H1 (cell line): ENCODE measurements at regions not wholly inside any gene's neighbourhood (a gene's known extent, or its start where the extent isn't known, plus 50 kb on each side); places are given as distances from the start of the nearest gene placed in this dataset.

ENCODE experiments used
- CTCF ChIA-PET: fragments of 300-600 bp; sonication (Branson Sonifier 250); formaldehyde crosslinking; loops from one replicate; lab custom pipeline; 2021; ENCODE audit not compliant: partially characterized antibody; lab: Charles Lee
- POLR2A ChIA-PET: fragments of 300-600 bp; sonication (Branson Sonifier 250); formaldehyde crosslinking; loops from one replicate; lab custom pipeline; 2021; ENCODE audit warnings: inconsistent platforms; ENCODE audit not compliant: partially characterized antibody; lab: Charles Lee
- DNase-seq, 2 experiments: peaks; one replicate each; pipeline versions ENCODE4 v3.0.0 to v3.0.0-alpha.2; 2010 to 2022; ENCODE audit warnings: low spot score in 2 of 2, low read depth in 1 of 2, mixed read lengths in 1 of 2
- FAIRE-seq: peaks from 2 replicates; lab custom pipeline; 2011; peaks lifted over from hg19 to GRCh38; lab: Jason Lieb, UNC
- H2AFZ ChIP-seq: 2 replicates; pipeline ENCODE4 v1.8.1; 2012; ENCODE audit warnings: low read length, inconsistent platforms
- H2AK5ac ChIP-seq: 2 replicates; pipeline ENCODE4 v1.6.1; 2013; ENCODE audit warnings: low read depth, low read length
- H2BK120ac ChIP-seq: replicated peaks from 2 replicates; pipeline ENCODE3; 2013; ENCODE audit warnings: low read depth, low read length, inconsistent platforms
- H2BK12ac ChIP-seq: 2 replicates; pipeline ENCODE4 v1.6.1; 2013; ENCODE audit warnings: low read depth, low read length
- H2BK15ac ChIP-seq: 2 replicates; pipeline ENCODE4 v1.6.1; 2013; ENCODE audit warnings: low read length
- H2BK20ac ChIP-seq: 2 replicates; pipeline ENCODE4 v1.6.1; 2013; ENCODE audit warnings: low read length
- H2BK5ac ChIP-seq: 2 replicates; pipeline ENCODE4 v1.6.1; 2013; ENCODE audit warnings: low read depth, low read length
- H3K14ac ChIP-seq: 2 replicates; pipeline ENCODE4 v1.6.1; 2013; ENCODE audit warnings: inconsistent platforms; ENCODE audit not compliant: insufficient read length
- H3K18ac ChIP-seq: 2 replicates; pipeline ENCODE4 v1.6.1; 2013; ENCODE audit warnings: low read length; ENCODE audit errors: extremely low read depth
- H3K23ac ChIP-seq: 2 replicates; pipeline ENCODE4 v1.6.1; 2013; ENCODE audit warnings: inconsistent platforms; ENCODE audit not compliant: insufficient read length
- H3K23me2 ChIP-seq: 2 replicates; pipeline ENCODE4 v1.6.1; 2013; ENCODE audit warnings: low read depth, low read length
- H3K27ac ChIP-seq: 2 replicates; pipeline ENCODE4 v1.6.1; 2011; ENCODE audit warnings: low read depth, low read length, inconsistent platforms
- H3K27me3 ChIP-seq, 4 experiments: replicated peaks in 1 of 4; 1 replicate in 1 of 4; 2 replicates in 3 of 4; pipeline versions ENCODE4 v1.6.1 to v1.8.1; 2011 to 2013; ENCODE audit warnings: low read length in 3 of 4, mild to moderate bottlenecking in 3 of 4, inconsistent platforms in 2 of 4, mixed read lengths in 2 of 4, moderate library complexity in 1 of 4; ENCODE audit not compliant: control insufficient read depth in 3 of 4, insufficient read depth in 3 of 4; ENCODE audit errors: extremely low read depth in 1 of 4
- H3K36me3 ChIP-seq, 4 experiments: 2 replicates each; pipeline versions ENCODE4 v1.6.1 to v1.8.1; 2011 to 2013; ENCODE audit warnings: mild to moderate bottlenecking in 4 of 4, low read length in 3 of 4, moderate library complexity in 2 of 4, control low read depth in 1 of 4, inconsistent platforms in 1 of 4; ENCODE audit not compliant: insufficient read depth in 4 of 4, control insufficient read depth in 2 of 4
- H3K4ac ChIP-seq: replicated peaks from 2 replicates; pipeline ENCODE3; 2013; ENCODE audit warnings: low read length, low read depth, mixed read lengths, inconsistent platforms; ENCODE audit not compliant: insufficient read length
- H3K4me1 ChIP-seq, 4 experiments: replicated peaks in 1 of 4; 1 replicate in 1 of 4; 2 replicates in 3 of 4; pipeline versions ENCODE4 v1.6.1 to v1.8.1; 2011 to 2013; ENCODE audit warnings: low read length in 3 of 4, inconsistent platforms in 2 of 4, mixed read lengths in 1 of 4; ENCODE audit not compliant: insufficient read depth in 4 of 4, control insufficient read depth in 3 of 4
- H3K4me2 ChIP-seq, 2 experiments: 2 replicates each; pipeline versions ENCODE4 v1.6.1 to v1.8.1; 2011 to 2013; ENCODE audit warnings: low read depth in 2 of 2, low read length in 2 of 2, control low read depth in 1 of 2, inconsistent platforms in 1 of 2, mild to moderate bottlenecking in 1 of 2; ENCODE audit not compliant: insufficient read depth in 1 of 2
- H3K4me3 ChIP-seq, 4 experiments: fragments of 200-600, 300-600 bp in 1 of 4; sonication (generic), shearing (Covaris generic), sonication (Bioruptor Twin) in 1 of 4; 2 replicates each; pipeline versions ENCODE4 v1.5.1 to v1.8.1; 2011 to 2016; ENCODE audit warnings: low read length in 4 of 4, low read depth in 3 of 4, control low read depth in 2 of 4, inconsistent platforms in 2 of 4, mild to moderate bottlenecking in 2 of 4, mixed read lengths in 1 of 4, moderate library complexity in 1 of 4; ENCODE audit not compliant: insufficient read depth in 2 of 4; ENCODE audit errors: extremely low read depth in 1 of 4
- H3K56ac ChIP-seq: replicated peaks from 2 replicates; pipeline ENCODE3; 2013; ENCODE audit warnings: low read depth, mild to moderate bottlenecking, mixed read lengths, low read length, inconsistent platforms; ENCODE audit not compliant: insufficient read length
- H3K79me1 ChIP-seq: 2 replicates; pipeline ENCODE4 v1.6.1; 2013; ENCODE audit warnings: low read depth, low read length, control low read depth
- H3K79me2 ChIP-seq, 2 experiments: 2 replicates each; pipeline versions ENCODE4 v1.6.1 to v1.8.1; 2012 to 2013; ENCODE audit warnings: low read length in 2 of 2, mild to moderate bottlenecking in 2 of 2, inconsistent platforms in 1 of 2; ENCODE audit not compliant: insufficient read depth in 2 of 2, control insufficient read depth in 1 of 2
- H3K9ac ChIP-seq, 4 experiments: replicated peaks in 1 of 4; 1 replicate in 1 of 4; 2 replicates in 3 of 4; pipeline versions ENCODE4 v1.6.1 to v1.8.1; 2011 to 2013; ENCODE audit warnings: low read depth in 3 of 4, low read length in 3 of 4, control low read depth in 2 of 4, mild to moderate bottlenecking in 2 of 4, moderate library complexity in 2 of 4, inconsistent platforms in 1 of 4; ENCODE audit errors: extremely low read depth in 1 of 4
- H3K9me3 ChIP-seq, 2 experiments: 2 replicates each; pipeline versions ENCODE4 v1.6.1 to v1.8.1; 2012 to 2013; ENCODE audit warnings: mild to moderate bottlenecking in 2 of 2, moderate library complexity in 2 of 2, control low read depth in 1 of 2, inconsistent platforms in 1 of 2, low read depth in 1 of 2, low read length in 1 of 2, mixed read lengths in 1 of 2; ENCODE audit not compliant: insufficient read depth in 2 of 2
- H4K20me1 ChIP-seq, 2 experiments: replicated peaks in 1 of 2; 2 replicates each; pipeline versions ENCODE3 to v1.8.1; 2011 to 2013; ENCODE audit warnings: inconsistent platforms in 2 of 2, low read length in 2 of 2, mild to moderate bottlenecking in 1 of 2; ENCODE audit not compliant: insufficient read depth in 2 of 2, control insufficient read depth in 1 of 2
- H4K5ac ChIP-seq: 2 replicates; pipeline ENCODE4 v1.6.1; 2013; ENCODE audit warnings: low read length, low read depth, mixed read lengths, inconsistent platforms; ENCODE audit not compliant: insufficient read length
- H4K8ac ChIP-seq: 2 replicates; pipeline ENCODE4 v1.8.0; 2013; ENCODE audit warnings: mild to moderate bottlenecking, moderate library complexity, low read length, inconsistent platforms; ENCODE audit not compliant: insufficient read depth; ENCODE audit errors: extremely low read depth
- H4K91ac ChIP-seq: replicated peaks from 2 replicates; pipeline ENCODE3; 2013; ENCODE audit warnings: low read length, mixed read lengths, inconsistent platforms; ENCODE audit not compliant: insufficient read length
- ATF2 ChIP-seq: IDR thresholded peaks from 2 replicates; pipeline ENCODE4 v1.6.1; 2012; ENCODE audit warnings: low read length, inconsistent platforms
- CBX5 ChIP-seq: fragments of 300-800, 300-1000 bp; sonication (generic); IDR thresholded peaks from 2 replicates; pipeline ENCODE4 v1.7.1; 2016; ENCODE audit warnings: antibody characterized with exemption, low read length, low read depth
- CEBPB ChIP-seq: IDR thresholded peaks from 2 replicates; pipeline ENCODE4 v1.6.1; 2012; ENCODE audit warnings: low read depth, low read length
- CHD1 ChIP-seq: IDR thresholded peaks from 2 replicates; pipeline ENCODE4 v1.6.1; 2012; ENCODE audit warnings: low read depth, low read length, improper control_type of control experiment
- CHD2 ChIP-seq: IDR thresholded peaks from 2 replicates; pipeline ENCODE4 v1.6.1; 2012; ENCODE audit warnings: low read length, improper control_type of control experiment
- CTBP2 ChIP-seq: IDR thresholded peaks from 2 replicates; pipeline ENCODE4 v1.7.0; 2011; ENCODE audit warnings: borderline replicate concordance, mild to moderate bottlenecking, moderate library complexity, mixed read lengths, low read length; ENCODE audit not compliant: insufficient read depth, insufficient read length
- GTF2F1 ChIP-seq: IDR thresholded peaks from 2 replicates; pipeline ENCODE4 v1.6.1; 2012; ENCODE audit warnings: low read depth, low read length, improper control_type of control experiment, borderline replicate concordance
- KDM1A ChIP-seq: fragments of 200-600, 300-600 bp; sonication (generic); IDR thresholded peaks from 2 replicates; pipeline ENCODE4 v1.7.1; 2016; ENCODE audit warnings: mild to moderate bottlenecking, low read length, borderline replicate concordance
- NANOG ChIP-seq: IDR thresholded peaks from 2 replicates; pipeline ENCODE4 v1.6.1; 2011; ENCODE audit warnings: low read length, low read depth, mild to moderate bottlenecking, inconsistent platforms; ENCODE audit not compliant: insufficient read depth, poor library complexity, severe bottlenecking
- PHF8 ChIP-seq: fragments of 200-600 bp; sonication (generic); conservative IDR thresholded peaks from 2 replicates; pipeline ENCODE4 v1.7.1; 2012; ENCODE audit warnings: low read depth, mild to moderate bottlenecking, inconsistent platforms, low read length, moderate library complexity
- SAP30 ChIP-seq: fragments of 300-600 bp; sonication (generic); IDR thresholded peaks from 2 replicates; pipeline ENCODE4 v1.7.1; 2012; ENCODE audit warnings: low read length, moderate library complexity, mild to moderate bottlenecking, inconsistent platforms; ENCODE audit not compliant: insufficient read depth, insufficient replicate concordance
- SIRT6 ChIP-seq: IDR thresholded peaks from one replicate; pipeline ENCODE4 v1.7.1; 2012; ENCODE audit warnings: low read length, inconsistent platforms
- SP1 ChIP-seq: IDR thresholded peaks from 2 replicates; pipeline ENCODE4 v1.6.1; 2011; ENCODE audit warnings: low read depth, low read length
- SP4 ChIP-seq: IDR thresholded peaks from 2 replicates; pipeline ENCODE4 v1.6.1; 2012; ENCODE audit warnings: low read length, inconsistent platforms
- TAF1 ChIP-seq: IDR thresholded peaks from 2 replicates; pipeline ENCODE4 v1.6.1; 2011; ENCODE audit warnings: mild to moderate bottlenecking, low read depth, low read length

- Histone ChIP-seq H3K4ac (no peak overlapping the region), H3K27me3 (peaks cover 0 to 1% (median 0%) of the 10 kb centered on the region in 4 experiments; a peak in 1 of 7 replicates)
- TF ChIP-seq NANOG (no peak), KDM1A (no peak), TAF1 (no peak), CHD1 (no peak), SAP30 (no peak), SIRT6 (no peak), GTF2F1 (no peak), ATF2 (no peak), CHD2 (no peak), CTBP2 (no peak), CBX5 (no peak), PHF8 (no peak), SP1 (no peak), CEBPB (no peak), SP4 (no peak)
Measured at GRCh38 chr18:2387588-2387987, 183.7 kb downstream of the METTL4 start.

More at GRCh38 chr18:2387588-2387987, 183.7 kb downstream of the METTL4 start:
- H3K23ac ChIP-seq: no peak overlapping the region
- no peaks in the 10 kb centered on the region for H4K20me1 ChIP-seq
- H2BK5ac ChIP-seq: no peak overlapping the region
- no peaks in the 10 kb centered on the region for H3K79me2 ChIP-seq
- no peak overlapping the region for H3K56ac ChIP-seq
- H3K9ac ChIP-seq: no peak overlapping the region
- H3K27ac ChIP-seq: no peak overlapping the region
- no peak overlapping the region for H4K8ac ChIP-seq
- no peak overlapping the region for H2AFZ ChIP-seq
- H3K18ac ChIP-seq: no peak overlapping the region
- FAIRE-seq: no peak
- peaks cover 0 to 3% of the 10 kb centered on the region in 2 experiments; a peak in 1 of 4 replicates for H3K9me3 ChIP-seq
- DNase-seq: no peak
- H2AK5ac ChIP-seq: no peak overlapping the region
- H2BK15ac ChIP-seq: no peak overlapping the region
- no peaks in the 10 kb centered on the region for H3K36me3 ChIP-seq
- no peak overlapping the region for H3K14ac ChIP-seq
- no peak overlapping the region for H3K4me3 ChIP-seq
- no peak overlapping the region for H3K4me2 ChIP-seq
- H4K91ac ChIP-seq: no peak overlapping the region
- POLR2A ChIA-PET: no interaction called here
- no peak overlapping the region for H2BK12ac ChIP-seq
- H2BK120ac ChIP-seq: no peak overlapping the region
- no peak overlapping the region for H4K5ac ChIP-seq
- H2BK20ac ChIP-seq: no peak overlapping the region
- H3K4me1 ChIP-seq: no peaks in the 10 kb centered on the region
- CTCF ChIA-PET: no interaction called here
- H3K79me1 ChIP-seq: no peaks in the 10 kb centered on the region
- H3K23me2 ChIP-seq: no peaks in the 10 kb centered on the region
